Kidney glomerular epithelial cell (primary cell): ENCODE measurements at regions not wholly inside any gene's neighbourhood (a gene's known extent, or its start where the extent isn't known, plus 50 kb on each side); places are given as distances from the start of the nearest gene placed in this dataset.

Source experiments
- DNase-seq: peaks from one replicate; lab custom pipeline; 2025; lab: John Stamatoyannopoulos, UW

DNA sequence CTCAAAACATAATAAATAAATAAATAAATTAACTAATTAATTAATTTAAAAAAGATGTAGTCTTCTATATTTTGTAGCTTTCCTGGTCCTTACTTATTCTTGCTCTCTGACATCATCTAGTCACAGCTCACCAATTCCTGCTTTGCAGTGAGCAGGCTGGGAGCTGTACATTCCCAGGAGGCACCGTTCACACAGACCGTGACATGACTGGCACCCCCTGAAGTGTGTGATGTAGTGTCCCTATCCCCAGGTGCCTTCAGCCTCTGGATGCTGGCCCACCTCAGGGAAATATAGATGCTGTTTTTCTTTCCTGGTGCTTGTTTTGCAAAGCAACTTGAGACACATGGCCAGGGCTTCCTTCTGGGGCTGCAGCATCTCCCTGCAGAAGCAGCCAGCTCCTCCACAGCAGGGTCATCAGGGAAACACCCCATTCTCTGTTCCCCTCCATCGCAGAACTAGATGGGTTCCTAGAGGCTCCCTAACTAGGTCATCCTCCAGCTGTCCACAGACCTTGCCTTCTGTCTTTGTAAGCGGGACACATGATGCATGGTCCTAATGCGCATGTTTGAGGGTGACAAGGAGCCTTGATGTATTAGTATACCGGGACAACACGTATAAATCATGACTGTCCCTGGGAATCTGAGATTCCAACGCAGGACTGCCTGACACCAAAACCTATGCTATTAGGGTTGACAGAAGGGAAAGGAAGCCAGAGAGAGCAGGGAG lies 76.4 kb downstream of the RHOB start:
- peak; percentile 72 for DNase-seq

DNA sequence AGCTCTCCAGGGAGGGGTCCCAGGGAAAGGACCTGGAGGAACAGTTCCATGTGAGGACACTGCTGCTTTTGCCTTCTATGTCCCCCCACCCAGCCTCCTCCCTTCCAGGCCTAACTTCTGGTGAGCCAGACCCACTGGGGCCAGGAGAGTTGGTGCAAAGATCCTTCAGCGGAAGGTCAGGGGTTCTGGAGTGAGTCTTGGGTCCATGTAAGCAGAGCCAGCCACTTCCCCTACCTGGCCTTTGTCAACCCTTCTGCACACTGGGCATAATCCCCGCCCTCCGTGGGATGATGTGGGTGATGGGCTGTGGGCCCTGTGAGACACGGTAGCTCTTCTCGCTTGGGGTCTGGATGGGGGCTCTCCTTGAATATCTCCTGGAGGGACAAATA lies 76.9 kb downstream of the RHOB start:
- DNase-seq: no peak

DNA sequence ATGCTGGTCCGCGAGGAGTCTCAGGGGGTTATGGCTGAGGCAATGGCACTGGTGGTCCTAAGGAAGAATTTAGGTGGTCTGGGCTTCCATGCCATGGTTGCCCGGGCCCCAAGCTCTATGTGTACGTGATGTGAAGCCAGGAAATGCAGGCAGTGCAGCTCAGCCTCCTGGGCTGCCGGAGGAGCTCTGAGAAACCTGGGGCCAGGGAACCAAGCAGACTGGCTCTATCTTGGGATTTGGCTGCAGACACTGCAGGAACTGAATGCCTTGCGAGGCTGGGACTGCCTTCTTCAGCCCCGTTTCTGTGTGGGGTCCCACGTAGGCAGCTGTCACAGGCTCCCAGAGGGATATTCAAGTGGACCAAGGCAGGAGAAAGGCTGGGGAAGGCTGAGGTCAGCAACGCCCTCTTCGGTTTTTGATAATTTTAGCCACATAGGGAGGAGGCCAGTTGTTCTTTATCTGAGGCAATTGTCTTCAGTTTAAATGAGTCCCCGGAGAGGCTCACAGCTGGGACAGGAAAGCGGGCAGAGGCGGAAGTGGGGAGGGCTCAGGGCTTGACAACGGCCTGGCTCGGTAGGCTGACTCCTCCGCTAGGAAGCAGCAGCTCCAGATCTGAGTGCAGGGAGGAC lies 77.7 kb downstream of the RHOB start:
- DNase-seq: no peak

DNA sequence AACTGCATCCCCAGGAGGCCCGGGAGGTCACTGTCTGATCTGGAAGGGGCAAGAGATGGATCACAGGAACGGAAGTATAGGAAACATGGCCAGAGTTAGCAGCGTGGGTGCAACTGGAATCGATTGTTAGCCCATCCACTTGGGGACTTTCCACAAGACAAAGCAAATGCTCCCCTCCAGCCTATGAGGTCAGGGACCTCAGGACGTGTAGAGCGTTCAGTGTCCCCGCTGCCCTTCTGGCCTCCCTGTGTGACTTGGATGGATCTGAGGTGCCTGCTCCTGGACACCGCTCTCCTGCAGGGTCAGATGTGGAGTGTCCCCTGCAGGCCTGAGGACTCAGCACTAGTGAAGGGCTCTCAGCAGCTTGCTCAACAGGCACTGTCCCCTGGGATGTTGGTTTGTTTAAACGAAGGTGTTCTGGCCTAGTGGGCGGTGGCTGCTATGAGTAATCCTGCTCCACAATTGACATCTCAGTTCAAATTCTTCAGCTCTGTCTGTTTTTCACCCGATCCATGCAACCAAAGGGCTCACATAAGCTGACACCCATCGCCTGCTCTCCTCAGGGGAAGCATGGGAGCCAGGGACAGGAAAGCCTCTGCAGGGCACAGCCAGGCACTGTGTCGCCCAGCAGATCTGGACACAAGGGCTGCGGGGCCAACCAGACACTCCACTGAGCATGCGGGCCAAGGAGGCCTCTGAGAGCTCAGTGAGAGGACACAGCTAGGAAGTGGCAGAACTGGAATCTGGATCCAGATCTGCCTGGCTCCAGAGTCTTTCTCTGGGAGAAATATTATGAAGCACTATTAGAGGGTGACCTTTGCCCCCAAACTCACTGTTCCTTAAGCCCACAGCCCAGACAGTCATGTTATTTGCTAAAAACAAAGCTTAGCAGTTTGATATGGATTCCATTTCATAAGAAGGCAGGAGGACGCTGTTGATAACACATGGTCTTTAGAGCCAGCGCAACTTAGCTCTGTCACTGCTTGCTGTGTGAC lies 78.5 kb downstream of the RHOB start:
- DNase-seq: peak; percentile 22

DNA sequence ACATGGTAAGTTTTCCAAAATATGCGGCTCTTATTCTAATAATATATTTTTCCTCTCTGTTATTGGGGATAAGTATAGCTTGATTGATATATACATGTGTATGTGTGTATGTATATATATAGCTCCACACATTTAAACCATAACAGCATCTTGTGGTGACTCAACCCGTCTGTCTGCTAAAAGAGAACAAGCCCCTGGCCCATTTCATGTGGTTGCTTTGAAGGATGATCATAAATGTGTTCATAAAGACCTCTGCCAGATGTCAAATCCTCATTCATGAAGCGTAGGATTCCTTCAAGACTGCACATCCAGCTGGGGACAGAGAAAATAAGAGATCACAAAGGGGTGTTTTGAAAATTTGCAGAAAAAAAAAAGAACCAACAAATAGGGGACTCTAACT lies 79.3 kb downstream of the RHOB start:
- no peak for DNase-seq

DNA sequence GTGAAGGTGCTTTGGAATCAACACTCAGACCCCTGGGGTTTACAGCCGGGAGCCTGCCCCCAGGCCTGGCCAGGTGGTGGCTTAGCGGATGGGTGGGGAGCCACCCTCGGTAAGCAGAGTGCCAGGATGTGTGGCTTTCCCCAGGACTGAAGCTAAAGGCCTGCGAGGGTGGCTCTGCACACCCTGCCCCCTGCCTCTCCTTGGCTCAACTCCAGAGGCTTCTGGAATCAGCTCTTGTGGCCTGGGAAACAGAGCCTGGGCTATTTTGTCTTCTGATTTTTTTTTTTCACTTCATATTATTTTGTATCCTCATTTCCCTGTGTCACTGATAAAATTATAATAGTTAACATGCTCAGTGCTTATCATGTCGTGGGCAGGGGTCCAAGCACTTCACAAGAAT lies 79.8 kb downstream of the RHOB start:
- DNase-seq: no peak

DNA sequence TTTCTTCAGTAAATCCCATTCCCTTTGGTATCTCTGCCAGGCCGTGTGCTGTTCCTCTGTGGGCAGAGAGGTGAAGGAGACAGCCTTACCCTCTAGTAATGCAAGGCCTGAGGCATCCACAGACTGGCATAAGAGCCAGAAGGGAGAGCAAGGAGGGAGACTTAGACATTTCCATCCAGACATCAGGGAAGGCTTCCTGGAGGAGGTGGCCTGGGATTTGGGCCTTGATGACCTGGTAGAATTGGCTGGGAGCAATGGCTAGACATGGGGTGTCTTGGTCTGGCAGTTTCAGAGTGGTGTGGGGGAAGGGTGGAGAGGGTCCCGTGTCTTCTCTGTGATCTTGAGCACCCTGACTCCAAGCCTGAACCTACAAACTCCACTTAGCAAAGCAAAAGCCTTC lies 81.8 kb downstream of the RHOB start:
- DNase-seq: no peak

DNA sequence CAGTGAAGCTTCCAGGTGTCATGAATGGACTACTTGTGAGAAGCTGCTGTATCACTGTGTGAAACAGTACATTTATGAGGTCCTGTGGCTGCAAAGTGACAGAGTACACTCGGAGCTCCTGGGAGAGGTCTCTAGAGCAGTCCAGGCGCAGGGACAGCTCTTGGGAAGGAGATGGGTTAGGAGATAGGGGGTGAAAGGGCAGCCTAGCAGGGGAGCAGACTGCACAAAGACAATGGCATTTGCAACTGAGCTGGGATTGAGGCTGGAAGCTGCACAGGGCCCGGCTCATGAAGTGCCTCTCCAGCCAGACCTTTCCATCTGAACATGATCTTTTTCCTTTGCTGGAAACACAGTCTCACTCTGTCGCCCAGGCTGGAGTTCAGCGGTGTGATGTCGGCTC lies 83.6 kb downstream of the RHOB start:
- DNase-seq: no peak

DNA sequence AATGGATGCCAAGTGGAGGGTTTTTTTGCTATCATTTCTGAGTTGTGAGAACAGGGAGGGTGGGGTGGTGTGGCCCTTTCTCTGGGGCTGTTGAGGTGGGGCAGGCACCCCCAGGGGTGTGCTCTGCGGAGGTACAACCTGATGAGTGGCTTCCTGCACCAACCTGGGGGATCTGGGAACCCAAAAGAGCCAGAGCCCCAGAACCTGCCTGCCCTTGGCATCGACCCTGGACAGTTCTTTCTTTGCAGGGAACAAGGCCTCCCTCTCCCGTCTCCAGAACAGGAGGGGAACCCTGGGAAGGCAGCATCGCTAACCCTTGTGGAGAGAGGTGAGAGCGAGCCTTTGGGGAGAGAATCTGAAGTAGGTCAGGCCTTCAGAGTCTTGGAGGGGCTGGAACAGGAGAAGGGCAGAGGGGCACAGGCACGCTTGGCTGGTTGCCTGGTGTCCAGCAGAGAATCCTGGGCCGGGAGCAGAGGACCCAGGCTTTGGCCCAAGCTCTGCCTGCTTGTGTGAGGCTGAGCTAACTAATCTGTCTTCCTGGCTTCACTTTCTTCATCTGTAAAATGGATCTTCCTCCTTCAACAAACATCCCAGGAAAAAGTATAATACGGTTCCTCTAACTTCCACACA lies 84.9 kb downstream of the RHOB start:
- no peak for DNase-seq

DNA sequence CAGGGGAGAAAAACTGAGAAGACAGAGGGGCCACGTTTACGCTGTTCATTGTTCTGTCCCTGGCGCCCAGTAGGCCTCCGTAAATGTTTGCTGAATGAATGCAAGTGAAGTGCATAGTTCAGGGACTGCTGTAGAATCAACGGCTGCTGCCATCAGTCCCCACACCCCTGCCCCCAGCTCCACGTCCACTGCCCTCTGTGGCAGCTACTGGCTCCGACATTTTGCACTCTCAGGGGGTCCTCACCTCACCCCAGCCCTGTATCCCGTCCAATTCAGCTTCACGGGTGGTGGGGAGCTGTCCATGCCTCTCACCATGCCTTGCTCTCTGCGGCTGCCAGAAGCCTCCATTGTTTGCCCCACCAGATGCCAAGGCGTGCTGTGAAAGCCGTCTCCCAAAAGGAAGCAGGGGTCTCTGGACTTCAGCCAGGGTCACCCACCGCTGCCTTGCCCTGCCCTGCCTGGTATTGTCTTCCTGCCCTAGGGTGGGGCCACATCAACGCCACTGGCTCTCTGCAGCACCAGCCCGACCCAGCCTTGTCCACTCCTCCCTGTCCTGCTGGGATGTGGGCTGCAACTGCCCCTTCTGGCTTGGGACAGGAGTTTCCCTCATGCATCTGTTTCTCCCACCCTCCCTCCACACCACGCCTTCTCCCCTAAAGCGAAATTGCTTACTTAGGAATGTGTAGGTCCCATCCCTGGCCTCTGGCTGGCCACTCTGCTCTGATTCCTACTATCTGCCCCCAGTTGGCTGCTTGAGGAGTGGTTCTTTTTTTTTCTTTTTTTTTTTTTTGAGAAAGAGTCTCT lies 86.0 kb downstream of the RHOB start:
- DNase-seq: no peak

DNA sequence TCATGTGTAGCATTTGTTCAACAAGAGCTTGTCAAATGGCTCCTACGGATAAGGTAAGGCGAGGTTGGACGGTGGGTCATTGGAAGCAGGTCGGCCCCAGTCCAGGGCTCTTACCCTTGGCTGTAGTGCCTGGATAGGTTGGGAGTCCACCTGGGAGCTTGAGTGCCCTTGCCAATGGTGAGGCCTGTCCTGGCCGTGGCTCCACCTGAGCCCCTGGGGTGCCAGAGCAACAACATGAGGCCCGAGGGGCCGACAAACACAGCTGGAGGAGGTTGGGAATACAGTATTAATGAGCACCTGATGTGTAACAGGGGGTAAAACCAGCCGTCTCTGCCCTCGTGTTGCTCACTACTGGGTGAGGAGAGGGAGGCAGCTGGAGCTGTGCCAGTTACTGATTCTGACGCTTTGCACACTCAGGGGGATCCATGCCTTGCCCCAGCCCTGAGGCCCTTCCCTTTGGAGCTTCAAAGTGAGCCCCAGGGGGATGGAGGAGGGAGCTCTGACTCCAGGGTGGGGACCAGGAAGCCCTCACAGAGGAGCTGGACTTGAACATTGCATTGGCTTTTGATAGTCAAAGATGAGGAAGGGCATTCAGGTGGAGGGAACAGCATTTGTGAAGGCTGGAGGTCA lies 87.2 kb downstream of the RHOB start:
- DNase-seq: no peak

DNA sequence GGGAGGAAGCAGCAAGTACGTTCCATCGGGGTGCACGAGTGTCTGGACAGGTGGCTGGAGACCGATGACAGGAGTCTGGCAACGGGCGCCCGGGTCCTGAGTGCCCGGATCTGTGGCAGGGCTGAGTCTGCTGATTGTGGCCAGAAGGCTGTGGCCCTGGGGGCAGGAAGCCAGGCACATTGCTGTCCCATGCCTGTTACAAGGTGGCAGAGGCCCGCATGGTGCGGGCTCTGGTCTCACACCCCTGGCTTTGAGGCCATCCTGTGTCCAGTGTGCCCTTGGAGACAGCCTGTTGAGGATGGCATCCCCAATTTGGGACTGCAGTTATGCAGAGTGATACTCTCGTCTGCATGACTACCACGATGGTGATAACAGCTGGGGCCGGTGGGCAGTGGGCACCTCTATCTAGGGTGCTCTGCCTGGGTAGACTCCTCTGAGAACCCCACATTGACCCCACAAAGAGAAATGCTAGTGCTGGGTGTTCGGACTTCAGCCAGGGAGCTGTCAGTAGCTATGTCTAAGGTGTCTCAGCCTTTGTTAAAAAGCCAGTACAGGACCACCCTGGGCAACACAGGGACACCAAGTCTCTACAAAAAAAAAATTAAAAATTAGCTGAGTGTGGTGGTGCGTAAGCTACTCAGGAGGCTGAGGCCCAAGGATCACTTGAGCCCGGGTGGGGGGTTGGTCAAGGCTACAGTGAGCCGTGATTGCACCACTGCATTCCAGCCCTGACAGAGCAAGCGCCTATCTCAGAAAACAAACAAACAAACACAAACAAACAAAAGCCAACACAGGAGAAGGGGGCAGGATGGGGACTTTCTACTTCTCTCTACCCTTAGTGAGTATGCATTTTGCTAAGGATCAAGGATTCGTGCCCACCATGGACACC lies 88.3 kb downstream of the RHOB start:
- DNase-seq: no peak

DNA sequence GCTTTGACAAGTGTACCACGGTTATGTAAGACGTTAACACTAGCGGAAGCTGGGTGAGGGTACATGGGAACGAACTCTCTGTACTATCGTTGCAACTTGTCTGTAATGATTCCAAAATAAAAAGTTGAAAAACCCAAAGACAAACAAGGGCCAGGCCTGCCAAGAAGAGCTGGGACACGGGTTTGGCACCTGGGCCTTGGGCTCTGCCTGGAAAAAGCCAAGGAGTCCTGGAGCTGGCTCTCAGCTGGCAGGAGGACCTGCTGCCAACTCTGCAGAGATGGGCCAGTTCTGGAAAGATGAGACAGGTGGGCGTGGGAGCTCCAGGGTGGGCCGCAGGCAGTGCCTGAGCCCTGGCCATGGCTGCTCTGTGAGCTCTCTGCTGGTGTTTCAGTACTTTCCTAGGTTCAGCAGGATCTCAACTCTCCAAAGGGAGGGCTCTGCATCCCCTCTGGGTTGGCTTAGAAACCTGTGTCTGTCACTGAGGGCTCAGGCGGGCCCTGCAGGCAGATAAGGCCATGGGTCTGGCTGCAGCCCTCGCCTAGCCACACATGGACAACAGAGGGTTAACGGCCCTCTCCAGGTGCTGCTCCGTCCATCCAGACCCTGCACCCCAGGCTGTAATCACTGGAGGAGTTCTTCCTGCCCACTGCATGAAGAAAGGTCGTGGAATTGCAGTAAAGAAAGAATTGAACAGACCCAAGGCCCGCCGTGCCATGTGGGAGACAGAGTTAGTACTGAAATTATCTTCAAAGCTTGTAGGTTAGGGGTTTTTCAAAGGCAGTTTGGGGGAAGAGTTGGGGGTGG lies 89.9 kb downstream of the RHOB start:
- no peak for DNase-seq

DNA sequence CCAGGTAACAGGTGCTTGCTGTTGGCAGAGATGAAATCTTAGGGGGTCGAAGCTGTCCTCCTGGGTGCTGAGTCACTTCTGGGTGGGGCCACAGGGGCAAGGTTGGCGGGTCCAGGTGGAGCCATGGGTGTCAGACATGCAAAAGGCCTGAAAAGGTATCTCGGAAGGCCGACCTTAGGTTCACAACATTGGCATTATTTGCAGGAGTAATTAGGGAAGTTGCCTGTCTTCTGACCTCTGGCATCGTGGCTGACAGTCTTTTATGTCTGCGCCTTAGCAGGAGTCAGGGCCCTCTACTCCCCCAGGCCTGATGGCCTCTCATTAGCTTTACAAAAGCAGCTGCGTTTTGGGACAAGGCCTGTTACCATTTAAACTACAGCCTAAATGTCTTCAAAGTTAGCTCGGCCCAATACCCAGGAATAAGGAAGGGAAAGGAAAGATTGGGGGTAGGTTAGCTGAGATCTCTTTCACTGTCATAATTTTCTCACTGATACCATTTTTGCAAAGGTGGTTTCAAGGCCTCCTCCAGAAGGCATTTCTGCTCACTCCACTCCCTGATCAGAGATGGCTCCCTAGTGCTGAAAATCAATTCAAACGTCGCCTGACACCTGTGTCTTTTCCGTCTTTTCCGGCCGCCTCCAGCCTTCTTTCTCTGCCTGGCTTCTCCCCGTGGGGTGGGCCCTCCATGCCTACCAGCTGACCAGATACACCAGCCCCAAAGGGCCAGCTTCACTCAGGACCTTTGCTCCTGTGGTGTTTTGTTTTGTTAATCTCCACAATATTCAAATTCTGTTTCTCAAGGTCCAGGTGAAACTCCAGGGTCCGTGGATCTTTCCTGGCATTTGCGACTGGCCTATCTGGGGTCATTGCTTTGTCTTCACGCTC lies 90.8 kb downstream of the RHOB start:
- no peak for DNase-seq

DNA sequence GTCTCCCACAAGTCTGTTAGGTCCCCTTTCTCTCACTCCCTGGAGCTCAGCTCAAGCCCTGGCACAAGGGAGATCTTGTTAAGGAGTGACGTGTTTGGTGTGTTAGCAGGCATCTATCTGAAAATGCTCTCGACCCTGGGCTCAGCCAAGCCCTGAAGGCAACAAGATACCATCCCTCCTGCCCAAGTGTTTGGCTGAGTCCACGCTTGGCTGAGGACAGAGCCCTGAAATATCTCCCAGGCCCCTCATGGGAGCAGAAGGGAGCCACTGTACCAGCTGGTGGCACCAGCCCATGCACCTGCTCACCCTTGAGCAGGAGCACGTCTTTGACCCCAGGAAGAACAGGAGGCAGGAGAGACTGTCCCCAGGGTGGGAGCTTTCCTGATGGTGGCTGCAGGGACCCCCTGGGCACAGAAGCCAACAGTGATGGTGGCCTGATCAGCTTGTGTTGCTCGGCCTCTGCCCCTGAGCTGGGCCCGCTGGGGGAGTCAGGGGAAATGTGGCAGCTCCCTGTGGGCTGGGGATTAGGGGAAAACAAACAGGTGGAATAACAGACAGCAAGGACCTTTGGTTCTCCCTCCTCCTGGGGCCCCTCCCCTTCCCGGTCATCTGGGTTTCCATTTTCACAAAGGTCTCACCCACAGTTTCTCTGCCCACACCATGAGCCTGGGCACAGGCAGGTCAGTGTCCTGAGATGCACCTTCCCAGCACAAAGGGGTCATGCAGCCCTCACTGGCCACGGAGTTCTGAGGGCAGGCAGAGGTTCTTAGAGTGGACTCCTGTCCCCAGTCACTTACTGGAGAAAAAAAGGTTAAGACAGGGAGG lies 91.6 kb downstream of the RHOB start:
- DNase-seq: no peak

DNA sequence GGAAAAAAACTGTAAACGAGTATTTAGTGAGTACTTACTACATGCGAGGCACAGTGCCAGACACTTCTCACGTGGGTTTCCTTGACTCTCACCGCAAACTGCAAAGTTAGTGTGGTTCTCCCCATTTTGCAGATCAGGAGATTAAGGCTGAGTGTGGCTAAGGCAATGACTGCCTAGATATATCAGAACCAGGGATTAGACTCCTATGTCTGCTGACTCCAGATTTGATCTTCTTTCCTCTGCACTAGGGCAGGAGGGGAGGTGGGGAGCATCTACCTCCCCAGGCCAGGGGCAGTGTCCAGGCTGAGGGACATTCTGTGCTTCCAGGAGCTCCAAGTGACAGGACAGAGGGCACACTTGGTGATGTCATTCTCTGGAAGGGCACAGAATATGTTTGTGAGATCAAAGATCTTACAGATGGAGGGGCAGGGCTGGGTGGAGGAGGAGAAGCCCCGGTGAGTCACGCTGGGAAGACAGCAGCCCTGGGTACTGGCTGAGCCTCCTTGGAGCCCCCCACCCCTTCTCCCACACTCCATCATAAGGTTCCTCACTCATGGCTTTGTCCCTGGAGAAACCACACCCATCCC lies 92.4 kb downstream of the RHOB start:
- DNase-seq: no peak
